ENCODE measurements at regions not wholly inside any gene's neighbourhood (a gene's known extent, or its start where the extent isn't known, plus 50 kb on each side); places are given as distances from the start of the nearest gene placed in this dataset.

DNA sequence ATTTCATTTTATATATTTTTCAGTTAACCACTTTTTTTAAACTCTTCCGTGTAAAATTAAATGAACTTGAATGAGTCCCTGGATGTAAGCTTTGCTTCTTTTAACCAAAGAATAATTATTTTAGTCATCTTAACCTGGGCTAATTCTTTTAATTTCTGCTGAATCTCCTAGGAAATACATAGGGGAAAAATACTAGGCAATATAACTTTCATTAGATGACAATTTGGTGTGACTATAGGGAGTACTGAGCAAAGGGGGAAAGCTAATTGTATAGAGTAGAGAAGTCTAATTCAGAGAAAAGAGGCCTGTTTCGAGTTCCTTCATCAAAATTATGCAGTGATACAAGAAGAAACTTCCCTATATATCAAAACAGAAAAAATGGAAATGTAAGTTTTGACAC, 388.1 kb downstream of the NOVA1 start:
- intact Hi-C loops (cut with DNase I; ENCODE audit: low total_unique reads): no loop called here
- TF ChIP-seq, protein P1, sequence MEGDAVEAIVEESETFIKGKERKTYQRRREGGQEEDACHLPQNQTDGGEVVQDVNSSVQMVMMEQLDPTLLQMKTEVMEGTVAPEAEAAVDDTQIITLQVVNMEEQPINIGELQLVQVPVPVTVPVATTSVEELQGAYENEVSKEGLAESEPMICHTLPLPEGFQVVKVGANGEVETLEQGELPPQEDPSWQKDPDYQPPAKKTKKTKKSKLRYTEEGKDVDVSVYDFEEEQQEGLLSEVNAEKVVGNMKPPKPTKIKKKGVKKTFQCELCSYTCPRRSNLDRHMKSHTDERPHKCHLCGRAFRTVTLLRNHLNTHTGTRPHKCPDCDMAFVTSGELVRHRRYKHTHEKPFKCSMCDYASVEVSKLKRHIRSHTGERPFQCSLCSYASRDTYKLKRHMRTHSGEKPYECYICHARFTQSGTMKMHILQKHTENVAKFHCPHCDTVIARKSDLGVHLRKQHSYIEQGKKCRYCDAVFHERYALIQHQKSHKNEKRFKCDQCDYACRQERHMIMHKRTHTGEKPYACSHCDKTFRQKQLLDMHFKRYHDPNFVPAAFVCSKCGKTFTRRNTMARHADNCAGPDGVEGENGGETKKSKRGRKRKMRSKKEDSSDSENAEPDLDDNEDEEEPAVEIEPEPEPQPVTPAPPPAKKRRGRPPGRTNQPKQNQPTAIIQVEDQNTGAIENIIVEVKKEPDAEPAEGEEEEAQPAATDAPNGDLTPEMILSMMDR (IDR thresholded peaks at IDR 0.05): no peak
- no peak for TF ChIP-seq POLR2A (IDR thresholded peaks at IDR 0.05)
- Histone ChIP-seq H3K4me3 (no peak overlapping the region), H3K9me3 (no peaks in the 10 kb centered on the region), H3K36me3 (no peaks in the 10 kb centered on the region), H3K27me3 (no peaks in the 10 kb centered on the region), H3K27ac (no peak overlapping the region), H3K4me1 (no peaks in the 10 kb centered on the region)
- DNase-seq: no peak

DNA sequence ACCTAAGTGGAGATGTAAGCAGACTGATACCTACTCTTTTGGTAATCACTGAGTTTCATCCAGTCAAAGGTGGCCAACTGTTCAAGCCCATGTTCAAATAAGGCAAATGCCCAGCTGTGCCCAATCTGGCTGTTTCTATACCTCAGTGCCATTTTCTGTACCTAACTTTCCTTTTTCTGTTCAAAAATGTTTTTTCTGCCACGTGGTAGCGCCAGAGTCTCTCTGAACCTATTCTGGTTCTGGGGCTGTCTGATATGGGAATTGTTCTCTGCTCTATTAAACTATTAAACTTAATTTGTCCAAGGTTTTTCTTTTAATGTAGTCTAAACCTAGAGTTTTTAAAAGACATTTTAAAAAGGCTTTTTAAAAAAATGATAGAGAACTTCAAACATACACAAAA, 391.2 kb downstream of the NOVA1 start:
- Histone ChIP-seq H3K27ac (no peak overlapping the region), H3K4me1 (no peaks in the 10 kb centered on the region), H3K36me3 (no peaks in the 10 kb centered on the region), H3K4me3 (no peak overlapping the region), H3K9me3 (no peaks in the 10 kb centered on the region), H3K27me3 (no peaks in the 10 kb centered on the region)
- intact Hi-C loops (cut with DNase I; ENCODE audit: low total_unique reads): no loop called here
- DNase-seq: no peak
- TF ChIP-seq, protein P1 (IDR thresholded peaks at IDR 0.05): no peak
- no peak for TF ChIP-seq POLR2A (IDR thresholded peaks at IDR 0.05)

DNA sequence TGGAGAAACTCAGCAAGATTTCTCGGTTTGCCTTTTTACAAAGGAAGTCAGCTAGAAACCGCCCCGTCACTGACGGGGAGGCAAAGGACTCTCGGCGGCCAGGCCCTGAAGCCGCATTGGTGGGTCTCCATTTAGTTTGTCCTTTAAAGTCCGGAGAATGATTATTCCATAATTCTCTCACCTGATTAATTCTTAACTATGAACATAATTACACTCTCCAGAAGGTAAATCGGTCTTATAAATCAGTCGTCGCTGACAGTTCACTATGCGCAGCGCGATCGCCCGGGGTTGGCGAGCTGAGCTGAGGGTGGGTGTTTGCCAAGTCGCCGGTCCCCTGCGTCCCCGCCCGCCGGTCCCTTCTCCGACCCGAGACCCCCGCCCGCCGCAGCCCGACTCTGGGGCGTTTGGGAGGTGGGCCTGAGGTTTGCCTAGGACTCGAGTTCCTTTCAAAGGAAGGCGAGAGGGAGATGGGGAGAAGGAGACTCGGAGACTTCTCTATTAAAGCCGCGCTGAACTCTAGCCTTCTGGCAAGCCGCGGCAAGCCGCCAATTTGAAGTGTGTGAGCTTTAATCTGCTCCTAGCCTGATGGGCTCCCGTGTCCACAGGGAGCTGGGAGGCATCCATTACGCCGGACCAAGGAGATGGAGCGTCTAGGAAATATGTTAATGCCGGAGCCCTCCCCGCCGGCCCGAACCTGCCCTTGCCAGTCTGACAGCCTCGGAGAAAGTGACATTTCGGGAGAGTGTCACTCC, 392.9 kb downstream of the NOVA1 start:
- intact Hi-C loops (cut with DNase I; ENCODE audit: low total_unique reads): no loop called here
- TF ChIP-seq POLR2A (IDR thresholded peaks at IDR 0.05): no peak
- TF ChIP-seq, protein P1 (IDR thresholded peaks at IDR 0.05): no peak
- Histone ChIP-seq H3K4me1 (no peaks in the 10 kb centered on the region), H3K36me3 (no peaks in the 10 kb centered on the region), H3K4me3 (peak overlapping the region in 1 of 2 donors; percentile 29), H3K27me3 (no peaks in the 10 kb centered on the region), H3K27ac (peak overlapping the region in 1 of 2 donors; percentile 50), H3K9me3 (no peaks in the 10 kb centered on the region)
- DNase-seq: peak; percentile 23 to 38

DNA sequence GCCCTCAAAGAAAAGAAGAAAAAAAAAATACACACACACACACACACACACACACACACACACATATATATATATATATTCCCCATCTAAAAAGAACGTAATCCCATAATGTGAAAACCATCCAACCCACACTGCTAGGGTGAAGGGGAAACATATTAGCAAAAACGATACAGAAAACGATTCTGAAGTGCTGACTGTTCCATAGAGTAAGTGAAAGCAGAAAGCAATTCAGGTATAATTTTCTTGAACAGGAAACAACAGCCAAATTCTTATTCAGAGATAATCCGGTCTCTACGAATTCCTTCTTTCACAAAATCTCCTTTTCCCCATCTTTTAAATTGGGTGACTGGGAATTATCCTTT, 393.5 kb downstream of the NOVA1 start:
- Histone ChIP-seq H3K27me3 (no peaks in the 10 kb centered on the region), H3K4me3 (peak overlapping the region in 1 of 2 donors; percentile 29), H3K27ac (peak overlapping the region in 1 of 2 donors; percentile 50), H3K4me1 (no peaks in the 10 kb centered on the region), H3K36me3 (no peaks in the 10 kb centered on the region), H3K9me3 (no peaks in the 10 kb centered on the region)
- intact Hi-C loops (cut with DNase I; ENCODE audit: low total_unique reads): no loop called here
- TF ChIP-seq POLR2A (IDR thresholded peaks at IDR 0.05): no peak
- TF ChIP-seq, protein P1 (IDR thresholded peaks at IDR 0.05): no peak
- DNase-seq: no peak

DNA sequence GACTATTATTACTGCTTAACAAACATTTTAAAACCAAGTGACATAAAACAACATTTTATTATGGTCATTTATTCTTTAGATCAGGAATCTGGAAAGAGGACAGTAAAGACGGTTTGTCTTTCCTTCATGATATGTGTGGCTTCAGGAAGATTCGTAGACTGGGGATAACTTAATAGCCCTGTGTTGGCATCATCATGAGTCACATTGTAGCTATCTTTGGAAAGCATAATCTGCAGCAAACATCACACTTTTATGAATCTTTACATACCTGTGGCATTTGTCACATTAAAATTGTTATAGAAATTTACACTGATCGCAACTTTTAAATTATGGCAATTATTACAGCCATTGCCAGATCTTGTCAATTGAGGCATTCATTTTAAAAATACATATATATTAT, 397.1 kb downstream of the NOVA1 start:
- H3K4me1 ChIP-seq: no peaks in the 10 kb centered on the region
- no peaks in the 10 kb centered on the region for H3K9me3 ChIP-seq
- intact Hi-C loops (cut with DNase I; ENCODE audit: low total_unique reads): no loop called here
- H3K4me3 ChIP-seq: no peak overlapping the region
- no peak for DNase-seq
- H3K27ac ChIP-seq: no peak overlapping the region
- TF ChIP-seq, protein P1 (IDR thresholded peaks at IDR 0.05): no peak
- no peak for TF ChIP-seq POLR2A (IDR thresholded peaks at IDR 0.05)
- H3K27me3 ChIP-seq: no peaks in the 10 kb centered on the region
- no peaks in the 10 kb centered on the region for H3K36me3 ChIP-seq
